ENCODE measurements at regions not wholly inside any gene's neighbourhood (a gene's known extent, or its start where the extent isn't known, plus 50 kb on each side); places are given as distances from the start of the nearest gene placed in this dataset.

GRCh38 chr9:119435076-119435475 lies 65.8 kb upstream of the BRINP1 start (continued):
- TF ChIP-seq AFF4 (CRISPR knock-in tag; IDR thresholded peaks at IDR 0.05; ENCODE audit: borderline replicate concordance) (no peak), SMAD3 (CRISPR knock-in tag; IDR thresholded peaks at IDR 0.05; ENCODE audit: borderline replicate concordance) (no peak), SP1 (CRISPR knock-in tag; conservative IDR thresholded peaks at IDR 0.05) (no peak), GRHL2 (CRISPR knock-in tag; IDR thresholded peaks at IDR 0.05; ENCODE audit: insufficient replicate concordance, severe bottlenecking) (no peak), TCF7 (CRISPR knock-in tag; IDR thresholded peaks at IDR 0.05; ENCODE audit: low read depth) (no peak), ZNF232 (CRISPR knock-in tag; IDR thresholded peaks at IDR 0.05) (no peak), MXD4 (CRISPR knock-in tag; IDR thresholded peaks at IDR 0.05; ENCODE audit: borderline replicate concordance) (no peak), USF2 (CRISPR knock-in tag; IDR thresholded peaks at IDR 0.05) (no peak), OVOL2 (CRISPR knock-in tag; IDR thresholded peaks at IDR 0.05; ENCODE audit: borderline replicate concordance) (no peak), FOXJ3 (CRISPR knock-in tag; IDR thresholded peaks at IDR 0.05; ENCODE audit: borderline replicate concordance) (no peak)

- Mint-ChIP-seq H3K27me3 (ENCODE audit: low read depth) (no peaks in the 10 kb centered on the region), H3K9me3 (peaks cover 10% of the 10 kb centered on the region), H3K4me1 (peaks cover 14% of the 10 kb centered on the region), H3K4me3 (no peak overlapping the region), H3K27ac (no peak overlapping the region), H3K36me3 (peaks cover 5% of the 10 kb centered on the region)
- ChIA-PET CTCF (interaction anchor here (0.7 kb wide), 1 partner anchor 917 kb away, joined by 3 read pairs; no protein-coding TSS in a partner anchor), POLR2A (no interaction called here)
- TF ChIP-seq ZNF671 (CRISPR knock-in tag; IDR thresholded peaks at IDR 0.05), result no peak
- TF ChIP-seq PRRX2 (CRISPR knock-in tag; IDR thresholded peaks at IDR 0.05), result no peak
- DNase-seq (ENCODE audit: low spot score) (no peak), ATAC-seq (no peak)
These were observed 63.2 kb upstream of the BRINP1 start for GRCh38 chr9:119432428-119432827.

GRCh38 chr9:119429302-119429701 lies 60.1 kb upstream of the BRINP1 start:
- Mint-ChIP-seq H3K4me3 (no peak overlapping the region), H3K27ac (no peak overlapping the region), H3K9me3 (peaks cover 22% of the 10 kb centered on the region), H3K27me3 (ENCODE audit: low read depth) (no peaks in the 10 kb centered on the region), H3K36me3 (peaks cover 9% of the 10 kb centered on the region), H3K4me1 (peaks cover 6% of the 10 kb centered on the region)
- no peak for ATAC-seq
- ChIA-PET CTCF (no interaction called here), POLR2A (no interaction called here)
- DNase-seq (ENCODE audit: low spot score), result no peak
- TF ChIP-seq ZNF671 (CRISPR knock-in tag; IDR thresholded peaks at IDR 0.05), result no peak
- no peak for TF ChIP-seq HMGA2 (CRISPR knock-in tag; IDR thresholded peaks at IDR 0.05)
- TF ChIP-seq PRDM15 (CRISPR knock-in tag; IDR thresholded peaks at IDR 0.05), result no peak
- no peak for TF ChIP-seq ZBTB21 (CRISPR knock-in tag; IDR thresholded peaks at IDR 0.05; ENCODE audit: borderline replicate concordance)
- no peak for TF ChIP-seq MLX (CRISPR knock-in tag; IDR thresholded peaks at IDR 0.05)
